SU-DHL-6 (cell line): ENCODE measurements at regions not wholly inside any gene's neighbourhood (a gene's known extent, or its start where the extent isn't known, plus 50 kb on each side); places are given as distances from the start of the nearest gene placed in this dataset.

Source experiments
- EZH2phosphoT487 ChIP-seq: fragments of 200-600 bp; sonication (generic), shearing (Covaris generic); conservative IDR thresholded peaks from 2 replicates; pipeline ENCODE4 v1.6.1; 2018; ENCODE audit warnings: mild to moderate bottlenecking, antibody characterized with exemption, low read length, moderate library complexity, mixed read lengths
- TF ChIP-seq, protein P1 (sequence below): fragments of 200-600 bp; sonication (generic); IDR thresholded peaks from one replicate; pipeline ENCODE4 v1.5.1; 2017; ENCODE audit warnings: antibody characterized with exemption, mild to moderate bottlenecking, low read length, moderate library complexity; ENCODE audit not compliant: insufficient read depth, poor library complexity, severe bottlenecking

GRCh38 chr5:99305045-99305580 is 376.3 kb upstream of the CHD1 start:
- TF ChIP-seq EZH2phosphoT487: no peak
- TF ChIP-seq, protein P1, sequence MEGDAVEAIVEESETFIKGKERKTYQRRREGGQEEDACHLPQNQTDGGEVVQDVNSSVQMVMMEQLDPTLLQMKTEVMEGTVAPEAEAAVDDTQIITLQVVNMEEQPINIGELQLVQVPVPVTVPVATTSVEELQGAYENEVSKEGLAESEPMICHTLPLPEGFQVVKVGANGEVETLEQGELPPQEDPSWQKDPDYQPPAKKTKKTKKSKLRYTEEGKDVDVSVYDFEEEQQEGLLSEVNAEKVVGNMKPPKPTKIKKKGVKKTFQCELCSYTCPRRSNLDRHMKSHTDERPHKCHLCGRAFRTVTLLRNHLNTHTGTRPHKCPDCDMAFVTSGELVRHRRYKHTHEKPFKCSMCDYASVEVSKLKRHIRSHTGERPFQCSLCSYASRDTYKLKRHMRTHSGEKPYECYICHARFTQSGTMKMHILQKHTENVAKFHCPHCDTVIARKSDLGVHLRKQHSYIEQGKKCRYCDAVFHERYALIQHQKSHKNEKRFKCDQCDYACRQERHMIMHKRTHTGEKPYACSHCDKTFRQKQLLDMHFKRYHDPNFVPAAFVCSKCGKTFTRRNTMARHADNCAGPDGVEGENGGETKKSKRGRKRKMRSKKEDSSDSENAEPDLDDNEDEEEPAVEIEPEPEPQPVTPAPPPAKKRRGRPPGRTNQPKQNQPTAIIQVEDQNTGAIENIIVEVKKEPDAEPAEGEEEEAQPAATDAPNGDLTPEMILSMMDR: no peak
